HCT116 (cell line): ENCODE measurements at regions not wholly inside any gene's neighbourhood (a gene's known extent, or its start where the extent isn't known, plus 50 kb on each side); places are given as distances from the start of the nearest gene placed in this dataset.

ENCODE experiments used
- ATAC-seq: fragments of 200-7000 bp; cut with Tn5 transposase; 2 replicates; pipeline ENCODE4 v1.9.1; 2020; ENCODE audit warnings: mild to moderate bottlenecking, moderate library complexity
- BruUV-seq: library from RNA; stranded (reverse); fragments of 400-500 nt; replicated peaks from 2 replicates; lab custom pipeline; 2021; lab: Mats Ljungman, UMichigan
- CTCF ChIA-PET: fragments of 300-600 bp; sonication (Branson Sonifier 250); formaldehyde crosslinking; loops from one replicate; lab custom pipeline; 2021; ENCODE audit warnings: antibody characterized with exemption; lab: Charles Lee
- POLR2A ChIA-PET: fragments of 300-600, 350-600 bp; sonication (Branson Sonifier 250); formaldehyde crosslinking; loops from one replicate; lab custom pipeline; 2021; ENCODE audit warnings: antibody characterized with exemption; lab: Charles Lee
- RAD21 ChIA-PET, 2 experiments: fragments of 300-600 bp; sonication (Branson Sonifier 250); formaldehyde crosslinking; loops; one replicate each; lab custom pipeline; 2023; ENCODE audit warnings: low total read pairs in 2 of 2; ENCODE audit not compliant: uncharacterized antibody in 2 of 2, unreplicated experiment in 2 of 2, low non-redundant PET in 1 of 2; lab: Charles Lee
- DNase-seq: peaks from one replicate; pipeline ENCODE4 v3.0.0-alpha.2; 2010; ENCODE audit warnings: low read depth, low spot score
- H2AFZ ChIP-seq: fragments of 200-600 bp; shearing (Covaris generic), sonication (generic); 2 replicates; pipeline ENCODE4 v1.6.1; 2017; ENCODE audit warnings: low read depth, mixed run types, mixed read lengths, antibody characterized with exemption, low read length; ENCODE audit not compliant: poor library complexity, severe bottlenecking
- H3K27ac ChIP-seq: 2 replicates; pipeline ENCODE4 v1.5.1; 2012; ENCODE audit warnings: low read depth, low read length
- H3K27me3 ChIP-seq: fragments of 200-600 bp; sonication (generic); 2 replicates; pipeline ENCODE4 v1.6.1; 2016; ENCODE audit warnings: mixed run types, low read length, mixed read lengths; ENCODE audit not compliant: insufficient read depth
- H3K36me3 ChIP-seq, 2 experiments: fragments of 200-500 bp in 1 of 2; fragments of 200-600 bp in 1 of 2; sonication (Bioruptor generic) in 1 of 2; sonication (generic) in 1 of 2; 2 replicates each; pipeline versions ENCODE4 v1.5.1 to v1.6.1; 2014 to 2016; ENCODE audit warnings: low read length in 2 of 2, inconsistent platforms in 1 of 2, mixed read lengths in 1 of 2, mixed run types in 1 of 2; ENCODE audit not compliant: insufficient read depth in 2 of 2, control insufficient read depth in 1 of 2
- H3K4me1 ChIP-seq, 2 experiments: fragments of 200-600 bp in 1 of 2; sonication (generic) in 1 of 2; 2 replicates each; pipeline versions ENCODE4 v1.5.1 to v1.6.1; 2012 to 2017; ENCODE audit warnings: low read length in 2 of 2, inconsistent platforms in 1 of 2, mild to moderate bottlenecking in 1 of 2, mixed read lengths in 1 of 2, mixed run types in 1 of 2, moderate library complexity in 1 of 2; ENCODE audit not compliant: insufficient read depth in 2 of 2, control insufficient read depth in 1 of 2
- H3K4me2 ChIP-seq: fragments of 200-600 bp; sonication (generic); 2 replicates; pipeline ENCODE4 v1.6.1; 2017; ENCODE audit warnings: mixed run types, low read length, mixed read lengths
- H3K4me3 ChIP-seq, 2 experiments: fragments of 200-600 bp in 1 of 2; sonication (generic) in 1 of 2; replicated peaks in 1 of 2; 2 replicates each; pipeline ENCODE4 v1.5.1; 2011 to 2016; ENCODE audit warnings: low read length in 2 of 2, control low read depth in 1 of 2, low read depth in 1 of 2, mild to moderate bottlenecking in 1 of 2, mixed read lengths in 1 of 2, mixed run types in 1 of 2
- H3K79me2 ChIP-seq: fragments of 200-600 bp; sonication (generic); 2 replicates; pipeline ENCODE4 v1.6.1; 2017; ENCODE audit warnings: mild to moderate bottlenecking, mixed run types, low read length, moderate library complexity, mixed read lengths; ENCODE audit not compliant: insufficient read depth
- H3K9ac ChIP-seq: fragments of 200-600 bp; sonication (generic); 2 replicates; pipeline ENCODE4 v1.6.1; 2016; ENCODE audit warnings: low read length, mixed read lengths
- H3K9me2 ChIP-seq: fragments of 200-600 bp; sonication (generic), shearing (Covaris generic); 2 replicates; pipeline ENCODE4 v1.6.1; 2017; ENCODE audit warnings: mixed run types, mild to moderate bottlenecking, moderate library complexity; ENCODE audit not compliant: insufficient read depth
- H3K9me3 ChIP-seq, 2 experiments: fragments of 200-500 bp in 1 of 2; fragments of 200-600 bp in 1 of 2; sonication (Bioruptor generic) in 1 of 2; sonication (generic) in 1 of 2; 2 replicates each; pipeline ENCODE4 v1.6.1; 2014 to 2017; ENCODE audit warnings: low read length in 2 of 2, mixed read lengths in 2 of 2, inconsistent platforms in 1 of 2, low read depth in 1 of 2, mild to moderate bottlenecking in 1 of 2, mixed run types in 1 of 2, moderate library complexity in 1 of 2; ENCODE audit not compliant: control insufficient read depth in 1 of 2, insufficient read depth in 1 of 2
- H4K20me1 ChIP-seq: fragments of 200-600 bp; sonication (generic), shearing (Covaris generic); 2 replicates; pipeline ENCODE4 v1.6.1; 2017; ENCODE audit warnings: mixed run types, mild to moderate bottlenecking, moderate library complexity; ENCODE audit not compliant: insufficient read depth
- ATF3 ChIP-seq: IDR thresholded peaks from 2 replicates; pipeline ENCODE4 v1.6.1; 2012
- CBX3 ChIP-seq: IDR thresholded peaks from 2 replicates; pipeline ENCODE4 v1.6.1; 2012; ENCODE audit warnings: low read depth
- CTCF ChIP-seq, 3 experiments: fragments of 200-600 bp in 1 of 3; sonication (generic) in 1 of 3; IDR thresholded peaks in 2 of 3; conservative IDR thresholded peaks in 1 of 3; 2 replicates each; pipeline ENCODE4 v1.5.1; 2012 to 2017; ENCODE audit warnings: low read depth in 2 of 3, low read length in 2 of 3, antibody characterized with exemption in 1 of 3, borderline replicate concordance in 1 of 3, control low read depth in 1 of 3, mild to moderate bottlenecking in 1 of 3, mixed read lengths in 1 of 3, mixed run types in 1 of 3, moderate library complexity in 1 of 3; ENCODE audit not compliant: insufficient read depth in 1 of 3
- ELF1 ChIP-seq: IDR thresholded peaks from 2 replicates; pipeline ENCODE4 v1.6.1; 2012; ENCODE audit warnings: low read depth, borderline replicate concordance
- EZH2 ChIP-seq: fragments of 200-600 bp; sonication (generic); IDR thresholded peaks from 2 replicates; pipeline ENCODE4 v1.6.1; 2017; ENCODE audit warnings: antibody characterized with exemption, mixed run types
- FOSL1 ChIP-seq: IDR thresholded peaks from 2 replicates; pipeline ENCODE4 v1.6.1; 2012; ENCODE audit warnings: low read depth
- MAX ChIP-seq: IDR thresholded peaks from 2 replicates; pipeline ENCODE4 v1.6.1; 2012
- POLR2A ChIP-seq: IDR thresholded peaks from 2 replicates; pipeline ENCODE4 v1.7.0; 2011; ENCODE audit warnings: borderline replicate concordance; ENCODE audit not compliant: insufficient read depth, insufficient read length; ENCODE audit errors: extremely low read depth
- YY1 ChIP-seq: IDR thresholded peaks from 2 replicates; pipeline ENCODE4 v1.6.1; 2011; ENCODE audit warnings: low read length, low read depth, moderate library complexity, mild to moderate bottlenecking; ENCODE audit not compliant: insufficient replicate concordance; ENCODE audit errors: extremely low read depth
- ZBTB33 ChIP-seq: IDR thresholded peaks from 2 replicates; pipeline ENCODE4 v1.6.1; 2011; ENCODE audit warnings: mild to moderate bottlenecking, low read length, moderate library complexity; ENCODE audit not compliant: insufficient replicate concordance; ENCODE audit errors: extremely low read depth
- ZFX ChIP-seq: fragments of 450-650 bp; IDR thresholded peaks from 2 replicates; pipeline ENCODE4 v1.6.1; 2017
- ZNF274 ChIP-seq: fragments of 200-500 bp; sonication (Bioruptor generic); IDR thresholded peaks from 2 replicates; pipeline ENCODE4 v1.6.1; 2014; ENCODE audit warnings: mild to moderate bottlenecking, low read depth, low read length, inconsistent platforms
- intact Hi-C: fragments of 100-400 bp; cut with micrococcal nuclease; formaldehyde crosslinking; loops from 2 replicates; pipeline ENCODE4 v1.10.0; 2022

GRCh38 chr13:24080134-24080533, 80.4 kb upstream of the SPATA13 start:
- RAD21 ChIA-PET, result no interaction called here
- TF ChIP-seq ZBTB33 (no peak), ZNF274 (no peak), EZH2 (no peak), MAX (no peak), FOSL1 (no peak), POLR2A (no peak), ATF3 (no peak), ELF1 (no peak), ZFX (no peak), CBX3 (no peak), CTCF (IDR thresholded peaks at IDR 0.05 in 2 of 3, conservative IDR thresholded peaks at IDR 0.05 in 1 of 3; ENCODE audit: borderline replicate concordance in 1 of 3, insufficient read depth in 1 of 3, low read depth in 2 of 3, low read length in 2 of 3) (no peak), YY1 (no peak)
- TF ChIP-seq, all 23 proteins: peak for 0
- no peak overlapping the region for H2AFZ ChIP-seq
- H3K4me1 ChIP-seq, result no peaks in the 10 kb centered on the region
- no peak overlapping the region for H3K4me3 ChIP-seq
- H3K36me3 ChIP-seq, result no peaks in the 10 kb centered on the region
- CTCF ChIA-PET, result no interaction called here
- ATAC-seq, result no peak
- BruUV-seq, result no TSS peak
- no peaks in the 10 kb centered on the region for H3K27me3 ChIP-seq
- H3K9ac ChIP-seq, result no peak overlapping the region
- H3K9me2 ChIP-seq, result no peaks in the 10 kb centered on the region
- no peak overlapping the region for H3K27ac ChIP-seq
- intact Hi-C loops, result no loop called here
- H3K4me2 ChIP-seq, result no peak overlapping the region
- DNase-seq, result no peak
- no peaks in the 10 kb centered on the region for H3K79me2 ChIP-seq
- POLR2A ChIA-PET, result no interaction called here
- H3K9me3 ChIP-seq, result no peaks in the 10 kb centered on the region
- H4K20me1 ChIP-seq, result no peaks in the 10 kb centered on the region
